Neural cell (in vitro differentiated cells): ENCODE measurements at regions not wholly inside any gene's neighbourhood (a gene's known extent, or its start where the extent isn't known, plus 50 kb on each side); places are given as distances from the start of the nearest gene placed in this dataset.

Source experiments
- H2AFZ ChIP-seq: fragments of 200-600, 300-800 bp; sonication (generic), shearing (Covaris generic); 2 replicates; pipeline ENCODE4 v1.6.0; 2014; ENCODE audit warnings: low read depth, mild to moderate bottlenecking, antibody characterized with exemption, low read length, moderate library complexity
- H3F3A ChIP-seq: fragments of 200-600 bp; shearing (Covaris generic); 2 replicates; pipeline ENCODE4 v1.6.1; 2016; ENCODE audit warnings: mild to moderate bottlenecking, moderate library complexity, mixed read lengths, antibody characterized with exemption, low read length; ENCODE audit not compliant: insufficient read depth, poor library complexity, severe bottlenecking
- H3K27ac ChIP-seq: fragments of 200-600, 300-800 bp; sonication (generic), shearing (Covaris generic); 2 replicates; pipeline ENCODE4 v1.5.1; 2014; ENCODE audit warnings: mild to moderate bottlenecking, low read length, moderate library complexity
- H3K27me3 ChIP-seq: fragments of 300-800, 200-600 bp; sonication (generic), shearing (Covaris generic); 2 replicates; pipeline ENCODE4 v1.6.0; 2014; ENCODE audit warnings: mild to moderate bottlenecking, low read depth, low read length, moderate library complexity; ENCODE audit not compliant: insufficient read depth
- H3K36me3 ChIP-seq: fragments of 300-800, 200-600 bp; sonication (generic), shearing (Covaris generic); 2 replicates; pipeline ENCODE4 v1.5.1; 2014; ENCODE audit warnings: mild to moderate bottlenecking, antibody characterized with exemption, low read length, moderate library complexity; ENCODE audit not compliant: insufficient read depth
- H3K4me2 ChIP-seq: fragments of 300-800, 200-600 bp; sonication (generic), shearing (Covaris generic); 2 replicates; pipeline ENCODE4 v1.6.0; 2014; ENCODE audit warnings: mild to moderate bottlenecking, low read length
- H3K4me3 ChIP-seq: fragments of 300-800, 200-600 bp; sonication (generic), shearing (Covaris generic); 2 replicates; pipeline ENCODE4 v1.5.1; 2014; ENCODE audit warnings: mild to moderate bottlenecking, low read length, moderate library complexity
- H3K79me2 ChIP-seq: fragments of 200-600 bp; shearing (Covaris generic); replicated peaks from 2 replicates; pipeline ENCODE4 v1.6.0; 2014; ENCODE audit warnings: mild to moderate bottlenecking, low read length, moderate library complexity; ENCODE audit not compliant: insufficient read depth
- H3K9ac ChIP-seq: fragments of 300-800, 200-600 bp; sonication (generic), shearing (Covaris generic); 2 replicates; pipeline ENCODE4 v1.6.1; 2016; ENCODE audit warnings: mild to moderate bottlenecking, low read length, mixed read lengths
- H3K9me2 ChIP-seq: fragments of 200-600 bp; shearing (Covaris generic); 2 replicates; pipeline ENCODE4 v1.6.1; 2016; ENCODE audit warnings: mild to moderate bottlenecking, low read length, mixed read lengths; ENCODE audit not compliant: insufficient read depth
- H3K9me3 ChIP-seq: fragments of 200-600, 300-800 bp; sonication (generic), shearing (Covaris generic); 2 replicates; pipeline ENCODE4 v1.6.1; 2016; ENCODE audit warnings: mild to moderate bottlenecking, mixed run types, low read length, moderate library complexity, mixed read lengths
- H4K20me1 ChIP-seq: fragments of 200-600 bp; shearing (Covaris generic); 2 replicates; pipeline ENCODE4 v1.6.1; 2016; ENCODE audit warnings: mild to moderate bottlenecking, mixed run types; ENCODE audit not compliant: insufficient read depth
- CTCF ChIP-seq: fragments of 450-650 bp; IDR thresholded peaks from 2 replicates; pipeline ENCODE4 v1.5.1; 2014; ENCODE audit warnings: antibody characterized with exemption, mild to moderate bottlenecking, moderate library complexity; ENCODE audit not compliant: poor library complexity, severe bottlenecking
- EP300 ChIP-seq: fragments of 450-650 bp; conservative IDR thresholded peaks from 2 replicates; pipeline ENCODE4 v1.6.1; 2014; ENCODE audit warnings: antibody characterized with exemption, mild to moderate bottlenecking, moderate library complexity; ENCODE audit not compliant: poor library complexity, severe bottlenecking
- EZH2 ChIP-seq: fragments of 200-600, 300-800 bp; shearing (Covaris generic), sonication (generic); IDR thresholded peaks from 2 replicates; pipeline ENCODE4 v1.6.1; 2014; ENCODE audit warnings: antibody characterized with exemption, low read length, borderline replicate concordance, mild to moderate bottlenecking; ENCODE audit not compliant: insufficient read depth, poor library complexity, severe bottlenecking
- MXI1 ChIP-seq: fragments of 450-650 bp; conservative IDR thresholded peaks from 2 replicates; pipeline ENCODE4 v1.6.1; 2014; ENCODE audit warnings: antibody characterized with exemption, mild to moderate bottlenecking; ENCODE audit not compliant: poor library complexity, severe bottlenecking
- POLR2AphosphoS5 ChIP-seq: IDR thresholded peaks from 2 replicates; pipeline ENCODE4 v1.6.1; 2012
- RAD21 ChIP-seq: fragments of 450-650 bp; conservative IDR thresholded peaks from 2 replicates; pipeline ENCODE4 v1.6.1; 2014; ENCODE audit warnings: antibody characterized with exemption, mild to moderate bottlenecking, moderate library complexity
- REST ChIP-seq: IDR thresholded peaks from 2 replicates; pipeline ENCODE4 v1.6.1; 2012; ENCODE audit warnings: borderline replicate concordance
- SMC3 ChIP-seq: fragments of 450-650 bp; conservative IDR thresholded peaks from 2 replicates; pipeline ENCODE4 v1.6.1; 2014; ENCODE audit warnings: antibody characterized with exemption, mild to moderate bottlenecking, moderate library complexity; ENCODE audit not compliant: poor library complexity
- TAF1 ChIP-seq: IDR thresholded peaks from 2 replicates; pipeline ENCODE4 v1.6.1; 2012; ENCODE audit warnings: low read depth

GRCh38 chr21:18146820-18147219 lies 97.8 kb upstream of the CHODL start:
- H3K4me3 ChIP-seq: no peak overlapping the region
- H3K9ac ChIP-seq: no peak overlapping the region
- H3K9me3 ChIP-seq: no peaks in the 10 kb centered on the region
- H3K4me2 ChIP-seq: no peak overlapping the region
- H3K36me3 ChIP-seq: no peaks in the 10 kb centered on the region
- no peaks in the 10 kb centered on the region for H4K20me1 ChIP-seq
- no peaks in the 10 kb centered on the region for H3K79me2 ChIP-seq
- TF ChIP-seq SMC3 (no peak), CTCF (no peak), EZH2 (no peak), MXI1 (no peak), TAF1 (no peak), EP300 (no peak), POLR2AphosphoS5 (no peak), RAD21 (no peak), REST (no peak)
- no peaks in the 10 kb centered on the region for H3K27me3 ChIP-seq
- H3K27ac ChIP-seq: no peak overlapping the region
- no peaks in the 10 kb centered on the region for H3K9me2 ChIP-seq
- H2AFZ ChIP-seq: no peak overlapping the region
- H3F3A ChIP-seq: no peaks in the 10 kb centered on the region

DNA sequence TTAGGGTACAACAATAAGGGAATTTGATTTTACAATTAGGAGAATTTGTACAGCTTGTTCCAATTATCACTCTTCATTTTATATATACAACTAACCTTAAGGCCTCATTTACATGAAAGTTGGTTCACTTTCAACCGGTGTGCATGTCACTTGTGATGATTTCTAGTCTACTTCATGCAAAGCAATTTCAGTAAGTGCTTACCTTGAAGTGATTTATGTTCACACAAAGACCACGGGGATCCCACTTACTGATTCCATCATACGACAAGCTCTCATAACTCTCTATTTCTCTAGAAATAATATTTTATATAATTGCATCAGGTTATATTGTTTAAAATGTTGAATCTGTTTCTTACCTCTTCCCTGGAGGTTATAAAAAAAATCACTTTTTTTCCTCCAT lies 100.3 kb upstream of the CHODL start:
- no peaks in the 10 kb centered on the region for H3K36me3 ChIP-seq
- peak overlapping the region; percentile 48 for H3K27ac ChIP-seq
- no peaks in the 10 kb centered on the region for H3K27me3 ChIP-seq
- no peaks in the 10 kb centered on the region for H3K9me3 ChIP-seq
- no peak overlapping the region for H3K4me3 ChIP-seq
- H3K4me2 ChIP-seq: no peak overlapping the region
- no peak overlapping the region for H2AFZ ChIP-seq
- no peaks in the 10 kb centered on the region for H3K79me2 ChIP-seq
- H3K9ac ChIP-seq: no peak overlapping the region
- no peaks in the 10 kb centered on the region for H4K20me1 ChIP-seq
- H3K9me2 ChIP-seq: no peaks in the 10 kb centered on the region
- no peak for TF ChIP-seq EZH2
- peak; percentile 70 for TF ChIP-seq REST
- peak; percentile 91 for TF ChIP-seq EP300
- no peak for TF ChIP-seq SMC3
- no peak for TF ChIP-seq MXI1
- peak; percentile 97 for TF ChIP-seq POLR2AphosphoS5
- no peak for TF ChIP-seq RAD21
- no peak for TF ChIP-seq TAF1
- TF ChIP-seq CTCF: no peak
- H3F3A ChIP-seq: no peaks in the 10 kb centered on the region
